Central memory CD8-positive, alpha-beta T cell (primary cell): ENCODE measurements at regions not wholly inside any gene's neighbourhood (a gene's known extent, or its start where the extent isn't known, plus 50 kb on each side); places are given as distances from the start of the nearest gene placed in this dataset.
"Not testable (repeated sequence)": the region's sequence is repeated elsewhere in the genome, so short reads cannot be mapped to it uniquely, and the experiment has no call there.

ENCODE experiments used
- ATAC-seq: fragments of 150-1000 bp; cut with Tn5 transposase; replicated peaks from 2 replicates; pipeline ENCODE4 v1.10.0; 2022; ENCODE audit warnings: mild to moderate bottlenecking, moderate FRiP score, moderate number of reproducible peaks; ENCODE audit not compliant: poor library complexity, severe bottlenecking; ENCODE audit errors: extremely low read depth
- DNase-seq, 2 donors: peaks; one replicate each; pipeline ENCODE4 v3.0.0; 2021; ENCODE audit warnings: low spot score in 2 of 2
- H3K27ac Mint-ChIP-seq: one replicate; pipeline ENCODE4 v1.8.0; 2022; ENCODE audit warnings: low read depth, mild to moderate bottlenecking, moderate library complexity, mixed read lengths
- H3K27me3 Mint-ChIP-seq: one replicate; pipeline ENCODE4 v1.8.0; 2022; ENCODE audit warnings: mixed read lengths
- H3K36me3 Mint-ChIP-seq: one replicate; pipeline ENCODE4 v1.8.0; 2022; ENCODE audit warnings: mild to moderate bottlenecking, moderate library complexity, mixed read lengths; ENCODE audit not compliant: insufficient read depth
- H3K4me1 Mint-ChIP-seq: one replicate; pipeline ENCODE4 v1.8.0; 2022; ENCODE audit warnings: mixed read lengths
- H3K4me3 Mint-ChIP-seq: one replicate; pipeline ENCODE4 v1.8.0; 2022; ENCODE audit warnings: mild to moderate bottlenecking, moderate library complexity, mixed read lengths
- H3K9me3 Mint-ChIP-seq: one replicate; pipeline ENCODE4 v1.8.0; 2022; ENCODE audit warnings: mixed read lengths

GRCh38 chr13:24931450-24932251 lies 164.3 kb upstream of the PABPC3 start:
- Mint-ChIP-seq H3K27me3 (peaks cover 43% of the 10 kb centered on the region), H3K27ac (no peak overlapping the region), H3K9me3 (no peaks in the 10 kb centered on the region), H3K4me1 (no peaks in the 10 kb centered on the region), H3K36me3 (no peaks in the 10 kb centered on the region), H3K4me3 (no peak overlapping the region)
- ATAC-seq (no peak), DNase-seq (no peak)

DNA sequence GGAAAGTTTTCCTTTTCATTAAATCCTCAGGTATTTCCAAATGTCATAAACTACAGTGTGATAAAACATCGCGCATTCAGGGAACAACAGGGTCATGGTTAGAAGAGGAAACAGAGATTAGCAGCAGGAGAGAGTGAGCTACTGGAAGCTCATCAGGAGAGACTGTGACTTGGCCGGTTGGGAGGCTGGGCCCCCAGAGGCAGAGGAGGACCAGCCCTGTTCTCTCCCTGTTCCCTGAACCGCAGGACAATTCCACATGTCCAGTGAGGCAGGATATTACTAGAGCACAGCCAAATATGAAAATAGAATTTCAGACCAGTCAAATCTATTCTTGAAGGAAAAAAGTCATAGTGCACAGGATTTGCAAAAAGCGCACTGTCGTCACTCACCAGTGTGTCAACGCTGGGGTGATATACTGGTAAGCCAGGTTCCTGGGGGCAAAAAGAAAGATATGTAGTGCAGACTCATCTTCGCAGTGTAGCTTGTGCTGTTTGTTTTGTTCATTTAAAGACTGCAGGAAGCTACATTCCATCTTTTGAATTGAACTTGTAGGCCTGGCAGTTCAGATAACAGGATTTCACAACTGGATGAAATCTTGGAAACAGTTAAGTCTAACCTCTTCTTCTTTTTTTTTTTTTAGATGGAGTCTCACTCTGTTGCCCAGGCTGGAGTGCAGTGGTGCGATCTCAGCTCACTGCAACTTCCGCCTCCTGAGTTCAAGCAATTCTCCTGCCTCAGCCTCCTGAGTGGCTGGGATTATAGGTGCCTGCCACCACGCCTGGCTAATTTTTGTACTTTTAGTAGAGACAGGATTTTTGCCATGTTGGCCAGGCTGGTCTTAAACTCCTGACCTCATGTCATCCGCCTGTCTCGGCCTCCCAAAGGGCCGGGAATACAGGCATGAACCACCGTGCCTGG lies 162.6 kb upstream of the PABPC3 start:
- not testable (repeated sequence) for H3K4me1 Mint-ChIP-seq, H3K4me3 Mint-ChIP-seq, H3K9me3 Mint-ChIP-seq, DNase-seq, H3K27ac Mint-ChIP-seq, H3K36me3 Mint-ChIP-seq, ATAC-seq
- H3K27me3 Mint-ChIP-seq, result peaks cover 57% of the 10 kb centered on the region

DNA sequence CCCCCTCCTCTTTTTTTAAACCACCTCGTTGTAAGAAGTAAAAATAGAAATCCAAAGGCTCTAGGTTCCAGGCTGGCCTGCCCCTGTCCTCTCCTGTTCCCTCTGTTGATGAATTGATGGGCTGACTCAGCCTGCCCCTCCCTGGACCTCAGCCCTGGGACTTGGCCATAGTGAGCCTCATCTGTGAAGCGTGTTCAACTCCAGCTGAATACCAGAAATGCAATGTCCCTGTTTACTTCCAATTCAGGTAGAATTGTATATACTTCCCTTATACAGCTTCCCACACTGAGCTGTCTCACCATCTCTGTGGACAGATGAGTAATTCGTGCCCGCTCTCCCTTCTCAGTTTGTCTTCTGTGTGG lies 161.9 kb upstream of the PABPC3 start:
- not testable (repeated sequence) for DNase-seq, H3K27ac Mint-ChIP-seq, H3K4me3 Mint-ChIP-seq, H3K36me3 Mint-ChIP-seq, H3K4me1 Mint-ChIP-seq, ATAC-seq, H3K9me3 Mint-ChIP-seq
- H3K27me3 Mint-ChIP-seq, result peaks cover 63% of the 10 kb centered on the region

GRCh38 chr13:24938966-24939365 lies 157.0 kb upstream of the PABPC3 start:
- H3K36me3 Mint-ChIP-seq, result no peaks in the 10 kb centered on the region
- DNase-seq, result no peak
- no peaks in the 10 kb centered on the region for H3K9me3 Mint-ChIP-seq

DNA sequence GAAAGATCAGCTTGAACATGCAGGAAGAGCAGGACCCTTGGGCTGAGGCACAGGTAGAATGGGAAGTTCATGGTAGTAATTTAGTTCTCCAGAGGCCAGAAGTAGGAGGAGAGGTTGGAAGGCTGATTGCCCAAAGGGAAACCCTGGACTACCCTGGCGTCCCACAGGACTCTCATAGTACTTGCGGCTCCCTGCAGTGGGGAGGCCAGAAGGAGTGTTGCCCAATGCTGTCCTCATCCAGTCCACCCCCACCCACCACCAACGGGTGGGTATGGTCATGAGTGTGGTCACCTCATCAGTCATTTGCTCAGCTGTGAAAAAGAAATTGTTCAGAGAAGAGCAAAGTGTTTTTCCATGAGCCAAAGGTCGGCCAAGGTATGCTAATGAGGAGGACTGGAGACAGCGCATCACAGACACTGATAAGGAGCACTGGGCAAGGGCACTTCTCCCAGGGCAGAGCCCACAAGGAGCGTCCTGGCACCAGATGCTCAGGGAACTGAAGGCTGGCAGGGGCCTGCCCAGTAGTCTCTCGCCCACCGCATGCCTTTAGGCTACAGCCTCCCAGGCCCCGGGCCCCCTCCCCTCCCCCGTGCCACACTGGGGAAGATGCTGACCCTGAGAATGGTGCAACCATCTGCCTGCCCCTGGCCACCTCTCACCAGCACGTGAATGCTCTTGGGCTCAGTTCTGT lies 154.8 kb upstream of the PABPC3 start:
- not testable (repeated sequence) for H3K27ac Mint-ChIP-seq, H3K9me3 Mint-ChIP-seq, H3K36me3 Mint-ChIP-seq, ATAC-seq, H3K4me1 Mint-ChIP-seq, H3K4me3 Mint-ChIP-seq, DNase-seq
- peaks cover 40% of the 10 kb centered on the region for H3K27me3 Mint-ChIP-seq

More at GRCh38 chr13:24938966-24939365, 157.0 kb upstream of the PABPC3 start:
- no peak for ATAC-seq
- H3K27me3 Mint-ChIP-seq, result peaks cover 49% of the 10 kb centered on the region
- H3K4me3 Mint-ChIP-seq, result no peak overlapping the region
- no peaks in the 10 kb centered on the region for H3K4me1 Mint-ChIP-seq
- H3K27ac Mint-ChIP-seq, result no peak overlapping the region

GRCh38 chr13:24943136-24943535 lies 152.8 kb upstream of the PABPC3 start:
- Mint-ChIP-seq H3K36me3 (no peaks in the 10 kb centered on the region), H3K4me1 (no peaks in the 10 kb centered on the region), H3K9me3 (no peaks in the 10 kb centered on the region), H3K4me3 (no peak overlapping the region), H3K27me3 (peaks cover 30% of the 10 kb centered on the region), H3K27ac (no peak overlapping the region)
- DNase-seq (no peak), ATAC-seq (no peak)

- not testable (repeated sequence) for ATAC-seq, H3K36me3 Mint-ChIP-seq, H3K9me3 Mint-ChIP-seq, H3K27ac Mint-ChIP-seq, DNase-seq, H3K4me3 Mint-ChIP-seq, H3K4me1 Mint-ChIP-seq
- peaks cover 20% of the 10 kb centered on the region for H3K27me3 Mint-ChIP-seq
These were observed 151.9 kb upstream of the PABPC3 start for GRCh38 chr13:24944073-24944472.

- H3K27ac Mint-ChIP-seq, H3K4me3 Mint-ChIP-seq, ATAC-seq: not testable (repeated sequence)
These were observed 147.0 kb upstream of the PABPC3 start for GRCh38 chr13:24948977-24949376.

GRCh38 chr13:24950611-24951010 lies 145.3 kb upstream of the PABPC3 start:
- not testable (repeated sequence) for H3K4me3 Mint-ChIP-seq, H3K4me1 Mint-ChIP-seq, ATAC-seq, H3K9me3 Mint-ChIP-seq, H3K27ac Mint-ChIP-seq, H3K36me3 Mint-ChIP-seq, DNase-seq
- peaks cover 14% of the 10 kb centered on the region for H3K27me3 Mint-ChIP-seq

More at GRCh38 chr13:24948977-24949376, 147.0 kb upstream of the PABPC3 start:
- H3K4me1 Mint-ChIP-seq, H3K9me3 Mint-ChIP-seq, H3K27me3 Mint-ChIP-seq, H3K36me3 Mint-ChIP-seq, DNase-seq: not testable (repeated sequence)

DNA sequence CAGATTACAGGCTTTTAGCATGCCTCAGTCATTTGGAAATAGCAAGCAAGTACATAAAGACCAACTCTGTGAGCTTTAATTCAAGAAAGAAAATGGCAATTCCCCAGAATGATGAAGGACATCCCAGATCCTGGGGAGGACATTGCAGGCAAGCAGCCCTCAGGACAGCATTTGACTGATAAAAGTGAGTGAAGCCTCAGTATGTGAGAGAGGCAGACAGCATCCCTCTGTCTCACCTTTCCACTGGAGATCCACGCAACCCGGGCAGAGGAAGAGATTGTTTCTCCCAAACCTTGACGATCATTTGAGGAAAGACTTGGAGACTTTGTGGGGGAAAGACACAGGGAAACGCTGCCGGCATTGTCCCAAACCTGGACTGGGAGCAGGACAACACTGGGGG lies 128.0 kb upstream of the PABPC3 start:
- DNase-seq, H3K27ac Mint-ChIP-seq, H3K4me3 Mint-ChIP-seq, H3K36me3 Mint-ChIP-seq, H3K4me1 Mint-ChIP-seq, ATAC-seq, H3K9me3 Mint-ChIP-seq: not testable (repeated sequence)
- peaks cover 29% of the 10 kb centered on the region for H3K27me3 Mint-ChIP-seq

DNA sequence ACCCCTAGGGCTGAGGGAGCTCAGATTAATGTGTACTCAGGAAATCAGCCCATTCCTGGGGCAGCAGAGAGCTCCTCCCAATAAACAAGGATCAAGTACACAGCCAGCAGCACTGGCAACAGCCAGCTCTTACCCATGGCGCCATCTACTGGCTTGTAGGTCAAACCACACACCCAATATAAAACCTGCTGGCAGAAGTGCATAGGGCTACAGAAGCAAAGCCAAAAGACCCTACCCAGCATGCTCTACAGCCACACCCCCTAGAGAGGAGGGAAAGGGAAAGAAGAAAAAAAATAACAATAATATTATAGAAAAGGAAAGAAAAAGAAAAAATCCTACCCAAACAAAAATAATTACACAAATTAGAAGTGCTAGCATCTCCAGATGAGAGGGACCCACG lies 127.5 kb upstream of the PABPC3 start:
- not testable (repeated sequence) for H3K4me1 Mint-ChIP-seq, H3K27ac Mint-ChIP-seq, ATAC-seq, H3K9me3 Mint-ChIP-seq, H3K36me3 Mint-ChIP-seq, DNase-seq, H3K4me3 Mint-ChIP-seq
- H3K27me3 Mint-ChIP-seq, result peaks cover 30% of the 10 kb centered on the region

- H3K9me3 Mint-ChIP-seq, H3K4me1 Mint-ChIP-seq, ATAC-seq: not testable (repeated sequence)
These were observed 122.8 kb upstream of the PABPC3 start for GRCh38 chr13:24973102-24973501.

More at GRCh38 chr13:24973102-24973501, 122.8 kb upstream of the PABPC3 start:
- H3K27me3 Mint-ChIP-seq, result peaks cover 54% of the 10 kb centered on the region
- H3K4me3 Mint-ChIP-seq, H3K36me3 Mint-ChIP-seq, DNase-seq, H3K27ac Mint-ChIP-seq: not testable (repeated sequence)
